ENCODE measurements at regions not wholly inside any gene's neighbourhood (a gene's known extent, or its start where the extent isn't known, plus 50 kb on each side); places are given as distances from the start of the nearest gene placed in this dataset.

DNA sequence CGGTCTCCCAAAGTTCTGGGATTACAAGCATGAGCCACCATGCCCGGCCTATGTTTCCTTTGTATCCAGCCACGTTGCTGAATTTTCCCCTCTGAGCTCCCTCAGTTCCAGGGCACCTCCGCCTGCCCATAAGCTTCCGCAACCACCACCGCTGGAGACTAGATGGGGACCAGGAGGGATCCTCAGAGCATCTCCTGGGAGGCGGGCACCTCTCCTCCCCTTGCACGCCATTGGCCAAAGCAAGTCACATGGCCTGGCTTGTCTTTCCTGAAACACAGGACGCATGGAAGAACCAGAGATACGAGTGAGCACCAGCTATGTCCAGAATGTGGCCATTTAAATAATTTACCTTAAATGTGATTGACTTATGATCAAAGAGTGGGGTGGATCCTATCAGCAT lies 388.3 kb downstream of the BRD1 start:
- no peak for ATAC-seq
- Histone ChIP-seq H3K4me3 (ENCODE audit: low read depth in 2 of 2, low read length in 2 of 2) (no peak overlapping the region), H3K4me1 (ENCODE audit: control insufficient read depth, insufficient read depth, low read length) (no peaks in the 10 kb centered on the region), H3K27me3 (ENCODE audit: control insufficient read depth, insufficient read depth, low read length) (peaks cover 4% of the 10 kb centered on the region; the same call in 1 of the 2 replicates), H3K9me3 (ENCODE audit: control insufficient read depth, insufficient read depth, low read depth, low read length) (no peaks in the 10 kb centered on the region), H3K27ac (ENCODE audit: low read length) (no peak overlapping the region), H3K36me3 (ENCODE audit: control insufficient read depth, insufficient read depth, low read length) (no peaks in the 10 kb centered on the region)
- POLR2A ChIA-PET: no interaction called here
- TF ChIP-seq POLR2AphosphoS5 (IDR thresholded peaks at IDR 0.05; ENCODE audit: low read depth, low read length) (no peak), TCF7L2 (IDR thresholded peaks at IDR 0.05; ENCODE audit: low read depth, low read length) (no peak), SIN3A (IDR thresholded peaks at IDR 0.05; ENCODE audit: borderline replicate concordance, insufficient read depth, low read depth, low read length) (no peak)
- TF ChIP-seq, protein P1, sequence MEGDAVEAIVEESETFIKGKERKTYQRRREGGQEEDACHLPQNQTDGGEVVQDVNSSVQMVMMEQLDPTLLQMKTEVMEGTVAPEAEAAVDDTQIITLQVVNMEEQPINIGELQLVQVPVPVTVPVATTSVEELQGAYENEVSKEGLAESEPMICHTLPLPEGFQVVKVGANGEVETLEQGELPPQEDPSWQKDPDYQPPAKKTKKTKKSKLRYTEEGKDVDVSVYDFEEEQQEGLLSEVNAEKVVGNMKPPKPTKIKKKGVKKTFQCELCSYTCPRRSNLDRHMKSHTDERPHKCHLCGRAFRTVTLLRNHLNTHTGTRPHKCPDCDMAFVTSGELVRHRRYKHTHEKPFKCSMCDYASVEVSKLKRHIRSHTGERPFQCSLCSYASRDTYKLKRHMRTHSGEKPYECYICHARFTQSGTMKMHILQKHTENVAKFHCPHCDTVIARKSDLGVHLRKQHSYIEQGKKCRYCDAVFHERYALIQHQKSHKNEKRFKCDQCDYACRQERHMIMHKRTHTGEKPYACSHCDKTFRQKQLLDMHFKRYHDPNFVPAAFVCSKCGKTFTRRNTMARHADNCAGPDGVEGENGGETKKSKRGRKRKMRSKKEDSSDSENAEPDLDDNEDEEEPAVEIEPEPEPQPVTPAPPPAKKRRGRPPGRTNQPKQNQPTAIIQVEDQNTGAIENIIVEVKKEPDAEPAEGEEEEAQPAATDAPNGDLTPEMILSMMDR (IDR thresholded peaks at IDR 0.05): no peak
- TF ChIP-seq, protein P2, sequence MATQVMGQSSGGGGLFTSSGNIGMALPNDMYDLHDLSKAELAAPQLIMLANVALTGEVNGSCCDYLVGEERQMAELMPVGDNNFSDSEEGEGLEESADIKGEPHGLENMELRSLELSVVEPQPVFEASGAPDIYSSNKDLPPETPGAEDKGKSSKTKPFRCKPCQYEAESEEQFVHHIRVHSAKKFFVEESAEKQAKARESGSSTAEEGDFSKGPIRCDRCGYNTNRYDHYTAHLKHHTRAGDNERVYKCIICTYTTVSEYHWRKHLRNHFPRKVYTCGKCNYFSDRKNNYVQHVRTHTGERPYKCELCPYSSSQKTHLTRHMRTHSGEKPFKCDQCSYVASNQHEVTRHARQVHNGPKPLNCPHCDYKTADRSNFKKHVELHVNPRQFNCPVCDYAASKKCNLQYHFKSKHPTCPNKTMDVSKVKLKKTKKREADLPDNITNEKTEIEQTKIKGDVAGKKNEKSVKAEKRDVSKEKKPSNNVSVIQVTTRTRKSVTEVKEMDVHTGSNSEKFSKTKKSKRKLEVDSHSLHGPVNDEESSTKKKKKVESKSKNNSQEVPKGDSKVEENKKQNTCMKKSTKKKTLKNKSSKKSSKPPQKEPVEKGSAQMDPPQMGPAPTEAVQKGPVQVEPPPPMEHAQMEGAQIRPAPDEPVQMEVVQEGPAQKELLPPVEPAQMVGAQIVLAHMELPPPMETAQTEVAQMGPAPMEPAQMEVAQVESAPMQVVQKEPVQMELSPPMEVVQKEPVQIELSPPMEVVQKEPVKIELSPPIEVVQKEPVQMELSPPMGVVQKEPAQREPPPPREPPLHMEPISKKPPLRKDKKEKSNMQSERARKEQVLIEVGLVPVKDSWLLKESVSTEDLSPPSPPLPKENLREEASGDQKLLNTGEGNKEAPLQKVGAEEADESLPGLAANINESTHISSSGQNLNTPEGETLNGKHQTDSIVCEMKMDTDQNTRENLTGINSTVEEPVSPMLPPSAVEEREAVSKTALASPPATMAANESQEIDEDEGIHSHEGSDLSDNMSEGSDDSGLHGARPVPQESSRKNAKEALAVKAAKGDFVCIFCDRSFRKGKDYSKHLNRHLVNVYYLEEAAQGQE (IDR thresholded peaks at IDR 0.05; ENCODE audit: insufficient read depth in 1 of 2, low read depth in 2 of 2, low read length in 1 of 2): no peak
- CTCF ChIA-PET: no interaction called here
- no TSS peak for BruUV-seq (replicated peaks)
- DNase-seq (ENCODE audit: low read depth, low spot score): no peak
- in situ Hi-C loops (cut with HindIII; ENCODE audit: low pct_unique_long_range_greater_than_20kb, low sequenced_read_pairs) (no loop called here), intact Hi-C loops (cut with micrococcal nuclease; ENCODE audit: unreplicated experiment) (no loop called here)

DNA sequence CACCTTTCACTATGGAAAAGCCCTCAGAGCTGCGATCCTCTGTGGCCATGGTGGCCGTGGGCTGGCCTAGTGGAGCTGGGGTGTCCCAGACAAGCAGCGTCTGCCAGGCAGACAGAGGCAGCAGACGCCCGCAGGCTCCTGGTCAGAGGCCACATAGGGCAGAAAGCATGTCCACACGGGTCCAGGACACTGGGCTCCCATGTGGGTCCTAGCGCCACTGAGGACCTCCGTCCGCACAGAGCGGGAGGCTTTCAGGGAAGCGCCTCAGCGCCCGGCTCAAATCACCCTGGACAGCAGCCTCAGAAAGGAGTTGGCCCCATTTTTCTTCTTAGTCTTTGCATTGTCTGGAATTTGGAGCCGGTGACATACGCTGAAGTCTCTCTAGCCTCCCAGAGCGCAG lies 389.7 kb downstream of the BRD1 start:
- no peaks in the 10 kb centered on the region for H3K4me1 ChIP-seq (ENCODE audit: control insufficient read depth, insufficient read depth, low read length)
- ATAC-seq (no peak), DNase-seq (ENCODE audit: low read depth, low spot score) (no peak)
- TF ChIP-seq SIN3A (IDR thresholded peaks at IDR 0.05; ENCODE audit: borderline replicate concordance, insufficient read depth, low read depth, low read length) (no peak), TCF7L2 (IDR thresholded peaks at IDR 0.05; ENCODE audit: low read depth, low read length) (no peak), POLR2AphosphoS5 (IDR thresholded peaks at IDR 0.05; ENCODE audit: low read depth, low read length) (no peak)
- TF ChIP-seq, protein P2 (IDR thresholded peaks at IDR 0.05; ENCODE audit: insufficient read depth in 1 of 2, low read depth in 2 of 2, low read length in 1 of 2): no peak
- TF ChIP-seq, protein P1 (IDR thresholded peaks at IDR 0.05): no peak
- H3K4me3 ChIP-seq (ENCODE audit: low read depth in 2 of 2, low read length in 2 of 2): no peak overlapping the region
- in situ Hi-C loops (cut with HindIII; ENCODE audit: low pct_unique_long_range_greater_than_20kb, low sequenced_read_pairs) (no loop called here), intact Hi-C loops (cut with micrococcal nuclease; ENCODE audit: unreplicated experiment) (no loop called here)
- H3K36me3 ChIP-seq (ENCODE audit: control insufficient read depth, insufficient read depth, low read length): no peaks in the 10 kb centered on the region
- BruUV-seq (replicated peaks): no TSS peak
- H3K9me3 ChIP-seq (ENCODE audit: control insufficient read depth, insufficient read depth, low read depth, low read length): no peaks in the 10 kb centered on the region
- ChIA-PET POLR2A (no interaction called here), CTCF (no interaction called here)
- peaks cover 4% of the 10 kb centered on the region; the same call in 1 of the 2 replicates for H3K27me3 ChIP-seq (ENCODE audit: control insufficient read depth, insufficient read depth, low read length)
- no peak overlapping the region for H3K27ac ChIP-seq (ENCODE audit: low read length)

Measured in Panc1 (cell line).